Testis (tissue), 2 donors: ENCODE measurements at regions not wholly inside any gene's neighbourhood (a gene's known extent, or its start where the extent isn't known, plus 50 kb on each side); places are given as distances from the start of the nearest gene placed in this dataset.
"Not testable (repeated sequence)": the region's sequence is repeated elsewhere in the genome, so short reads cannot be mapped to it uniquely, and the experiment has no call there.

Experiments
- DNase-seq: peaks from one replicate; pipeline ENCODE4 v3.0.0-alpha.2; 2019
- H3K27ac ChIP-seq, 2 donors: fragments of 200-600 bp; sonication (generic); one replicate each; pipeline ENCODE4 v1.5.1; 2019
- H3K27me3 ChIP-seq: fragments of 200-600 bp; sonication (generic); one replicate; pipeline ENCODE4 v1.5.1; 2019
- H3K36me3 ChIP-seq: fragments of 200-600 bp; sonication (generic); one replicate; pipeline ENCODE4 v1.5.1; 2017; ENCODE audit warnings: low read depth; ENCODE audit errors: missing control alignments
- H3K4me1 ChIP-seq: fragments of 200-600 bp; sonication (generic); one replicate; pipeline ENCODE4 v1.5.1; 2019
- H3K4me3 ChIP-seq, 2 donors: fragments of 200-600 bp; sonication (generic); one replicate each; pipeline ENCODE4 v1.5.1; 2017 to 2019
- H3K9me3 ChIP-seq: fragments of 200-600 bp; sonication (generic); one replicate; pipeline ENCODE4 v1.5.1; 2017
- POLR2A ChIP-seq: fragments of 450-650 bp; IDR thresholded peaks from one replicate; pipeline ENCODE4 v1.6.1; 2017; ENCODE audit warnings: antibody characterized with exemption, mild to moderate bottlenecking, moderate library complexity
- WGBS, 2 donors: methylation state at CpG; one replicate each; pipeline ENCODE4 v1.1.5; 2018; 5-methylcytosine and 5-hydroxymethylcytosine counted together
- intact Hi-C: fragments of 100-400 bp; cut with DNase I; formaldehyde crosslinking; loops from one replicate; pipeline ENCODE4 v1.15.1; 2023; ENCODE audit warnings: low total_unique reads
- TF ChIP-seq, protein P1 (sequence below), 3 experiments: fragments of 450-650 bp in 2 of 3; fragments of 200-600 bp in 1 of 3; sonication (generic) in 1 of 3; IDR thresholded peaks; one replicate each; pipeline ENCODE4 v1.5.1; 2016 to 2019; ENCODE audit warnings: antibody characterized with exemption in 3 of 3, mild to moderate bottlenecking in 2 of 3, moderate library complexity in 1 of 3

DNA sequence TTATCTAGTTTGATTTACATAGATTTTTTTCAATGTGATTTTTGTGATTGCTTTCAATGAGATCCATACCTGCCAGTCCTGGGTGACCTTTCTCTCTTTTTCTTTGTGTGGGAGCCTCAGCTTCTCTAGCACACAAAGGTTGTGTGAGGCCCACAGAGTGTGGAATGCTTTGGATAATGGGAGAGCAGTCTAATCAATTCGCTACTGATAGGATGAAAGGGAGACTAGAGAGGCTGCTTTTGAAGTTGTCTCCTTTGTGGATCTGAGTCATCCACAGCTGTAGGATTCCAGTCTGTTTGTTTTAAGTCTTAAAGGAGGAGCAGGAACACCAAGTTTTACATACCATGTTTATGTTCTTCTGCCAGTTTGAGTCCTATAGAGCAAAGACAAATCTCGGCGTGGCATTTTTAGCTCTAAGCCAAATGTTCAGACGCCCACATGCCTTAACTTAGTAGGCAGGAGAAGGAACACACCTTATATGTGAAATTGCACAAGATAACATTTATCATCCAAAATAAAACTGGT lies 330.0 kb downstream of the ARL4A start:
- H3K4me3 ChIP-seq = no peak overlapping the region

GRCh38 chr7:13017881-13018280 lies 330.4 kb downstream of the ARL4A start:
- no peaks in the 10 kb centered on the region for H3K27me3 ChIP-seq
- H3K27ac ChIP-seq = no peak overlapping the region
- no peak for DNase-seq
- H3K4me3 ChIP-seq = no peak overlapping the region
- no peaks in the 10 kb centered on the region for H3K4me1 ChIP-seq
- no peaks in the 10 kb centered on the region for H3K36me3 ChIP-seq
- intact Hi-C loops = no loop called here
- TF ChIP-seq, protein P1, sequence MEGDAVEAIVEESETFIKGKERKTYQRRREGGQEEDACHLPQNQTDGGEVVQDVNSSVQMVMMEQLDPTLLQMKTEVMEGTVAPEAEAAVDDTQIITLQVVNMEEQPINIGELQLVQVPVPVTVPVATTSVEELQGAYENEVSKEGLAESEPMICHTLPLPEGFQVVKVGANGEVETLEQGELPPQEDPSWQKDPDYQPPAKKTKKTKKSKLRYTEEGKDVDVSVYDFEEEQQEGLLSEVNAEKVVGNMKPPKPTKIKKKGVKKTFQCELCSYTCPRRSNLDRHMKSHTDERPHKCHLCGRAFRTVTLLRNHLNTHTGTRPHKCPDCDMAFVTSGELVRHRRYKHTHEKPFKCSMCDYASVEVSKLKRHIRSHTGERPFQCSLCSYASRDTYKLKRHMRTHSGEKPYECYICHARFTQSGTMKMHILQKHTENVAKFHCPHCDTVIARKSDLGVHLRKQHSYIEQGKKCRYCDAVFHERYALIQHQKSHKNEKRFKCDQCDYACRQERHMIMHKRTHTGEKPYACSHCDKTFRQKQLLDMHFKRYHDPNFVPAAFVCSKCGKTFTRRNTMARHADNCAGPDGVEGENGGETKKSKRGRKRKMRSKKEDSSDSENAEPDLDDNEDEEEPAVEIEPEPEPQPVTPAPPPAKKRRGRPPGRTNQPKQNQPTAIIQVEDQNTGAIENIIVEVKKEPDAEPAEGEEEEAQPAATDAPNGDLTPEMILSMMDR (IDR thresholded peaks at IDR 0.05) = no peak
- no peak for TF ChIP-seq POLR2A
- H3K9me3 ChIP-seq = no peaks in the 10 kb centered on the region

More for the DNA sequence above, 330.0 kb downstream of the ARL4A start:
- DNase-seq = no peak
- intact Hi-C loops = no loop called here
- TF ChIP-seq, protein P1 (IDR thresholded peaks at IDR 0.05) = no peak
- TF ChIP-seq POLR2A = no peak
- H3K27me3 ChIP-seq = no peaks in the 10 kb centered on the region
- H3K4me1 ChIP-seq = no peaks in the 10 kb centered on the region
- WGBS, 2 donors = 41 to 42% methylated on average over 4 of the region's 4 CpGs
- H3K9me3 ChIP-seq = no peaks in the 10 kb centered on the region
- H3K27ac ChIP-seq = no peak overlapping the region
- no peaks in the 10 kb centered on the region for H3K36me3 ChIP-seq

GRCh38 chr7:13021566-13022300 lies 334.3 kb downstream of the ARL4A start:
- TF ChIP-seq, protein P1 (IDR thresholded peaks at IDR 0.05) = no peak
- no peak for TF ChIP-seq POLR2A
- 81 to 90% methylated on average over 6 of the region's 6 CpGs for WGBS, 2 donors
- no peak overlapping the region for H3K4me3 ChIP-seq
- no peaks in the 10 kb centered on the region for H3K36me3 ChIP-seq
- intact Hi-C loops = no loop called here
- no peaks in the 10 kb centered on the region for H3K27me3 ChIP-seq
- H3K9me3 ChIP-seq = no peaks in the 10 kb centered on the region
- no peaks in the 10 kb centered on the region for H3K4me1 ChIP-seq
- H3K27ac ChIP-seq = no peak overlapping the region
- no peak for DNase-seq

DNA sequence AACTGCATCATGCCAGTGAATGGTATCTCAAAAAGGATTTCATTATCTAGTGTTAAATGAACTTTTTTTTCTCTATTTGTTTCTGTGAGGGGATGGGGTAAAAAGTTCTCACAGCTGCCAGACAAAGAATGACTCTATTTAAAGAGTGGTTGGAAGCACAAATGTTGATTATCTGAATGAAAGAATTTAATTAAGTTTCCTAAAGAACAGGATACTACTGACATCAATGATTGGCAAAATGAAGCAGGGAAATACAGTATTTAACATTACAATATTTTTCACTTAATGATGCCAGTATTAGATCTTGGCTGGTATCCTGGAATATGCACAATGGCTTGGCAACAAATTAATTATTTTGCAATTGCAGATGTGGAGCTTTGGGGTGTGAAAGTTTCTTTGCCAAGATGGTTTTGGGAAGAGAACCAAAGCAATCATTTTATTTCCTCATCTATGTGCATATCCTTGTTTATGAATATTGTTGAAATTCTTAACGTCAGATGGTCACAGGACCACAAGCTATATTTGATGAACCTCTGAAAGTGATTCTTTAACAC lies 336.8 kb downstream of the ARL4A start:
- Histone ChIP-seq H3K4me1 (no peaks in the 10 kb centered on the region), H3K27ac (no peak overlapping the region), H3K36me3 (no peaks in the 10 kb centered on the region), H3K4me3 (no peak overlapping the region), H3K9me3 (no peaks in the 10 kb centered on the region), H3K27me3 (no peaks in the 10 kb centered on the region)
- TF ChIP-seq POLR2A = no peak
- TF ChIP-seq, protein P1 (IDR thresholded peaks at IDR 0.05) = no peak
- no peak for DNase-seq
- intact Hi-C loops = no loop called here
- WGBS, 2 donors = 52 to 63% methylated on average over 1 of the region's 1 CpG

DNA sequence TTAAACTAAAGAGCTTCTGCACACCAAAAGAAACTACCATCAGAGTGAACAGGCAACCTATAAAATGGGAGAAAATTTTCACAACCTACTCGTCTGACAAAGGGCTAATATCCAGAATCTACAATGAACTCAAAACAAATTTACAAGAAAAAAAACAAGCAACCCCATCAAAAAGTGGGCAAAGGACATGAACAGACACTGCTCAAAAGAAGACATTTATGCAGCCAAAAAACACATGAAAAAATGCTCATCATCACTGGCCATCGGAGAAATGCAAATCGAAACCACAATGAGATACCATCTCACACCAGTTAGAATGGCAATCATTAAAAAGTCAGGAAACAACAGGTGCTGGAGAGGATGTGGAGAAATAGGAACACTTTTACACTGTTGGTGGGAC lies 337.6 kb downstream of the ARL4A start:
- H3K9me3 ChIP-seq, H3K4me1 ChIP-seq, H3K27me3 ChIP-seq, H3K4me3 ChIP-seq, H3K27ac ChIP-seq, H3K36me3 ChIP-seq, intact Hi-C loops, DNase-seq: not testable (repeated sequence)
- 82 to 89% methylated on average over 3 of the region's 3 CpGs for WGBS, 2 donors
